NCI-H2029 (cell line): ENCODE measurements at regions not wholly inside any gene's neighbourhood (a gene's known extent, or its start where the extent isn't known, plus 50 kb on each side); places are given as distances from the start of the nearest gene placed in this dataset.

ENCODE experiments used
- DNase-seq: peaks from one replicate; lab custom pipeline; 2025; lab: John Stamatoyannopoulos, UW

- no peak for DNase-seq
Measured at GRCh38 chr21:24727803-24728440, 879.4 kb downstream of the MRPL39 start.

GRCh38 chr21:24716281-24716918 is 890.9 kb downstream of the MRPL39 start:
- no peak for DNase-seq

GRCh38 chr21:24714646-24715200 is 892.6 kb downstream of the MRPL39 start:
- no peak for DNase-seq

- DNase-seq = peak; percentile 73
Measured at GRCh38 chr21:24705201-24705600, 902.1 kb downstream of the MRPL39 start.

- no peak for DNase-seq
Measured at GRCh38 chr21:24693779-24694178, 913.5 kb downstream of the MRPL39 start.

- no peak for DNase-seq
Measured at GRCh38 chr21:24681456-24681855, 925.8 kb downstream of the MRPL39 start.

GRCh38 chr21:24671901-24672300 is 935.4 kb downstream of the MRPL39 start:
- DNase-seq = no peak

GRCh38 chr21:24658926-24659325 is 948.4 kb downstream of the MRPL39 start:
- DNase-seq = no peak

- no peak for DNase-seq
Measured at GRCh38 chr21:24658026-24658425, 949.3 kb downstream of the MRPL39 start.

- DNase-seq = no peak
Measured at GRCh38 chr21:24649691-24650090, 957.6 kb downstream of the MRPL39 start.

GRCh38 chr21:24636696-24637095 is 970.6 kb downstream of the MRPL39 start:
- DNase-seq = no peak

- DNase-seq = no peak
Measured at GRCh38 chr21:24634749-24635148, 972.5 kb downstream of the MRPL39 start.

- DNase-seq = no peak
Measured at GRCh38 chr21:24628536-24628935, 978.7 kb downstream of the MRPL39 start.

- DNase-seq = no peak
Measured at GRCh38 chr21:24628046-24628445, 979.2 kb downstream of the MRPL39 start.

GRCh38 chr21:24617819-24618218 is 989.5 kb downstream of the MRPL39 start:
- no peak for DNase-seq

GRCh38 chr21:24594082-24594481 is 1013.2 kb downstream of the MRPL39 start:
- DNase-seq = no peak

- DNase-seq = no peak
Measured at GRCh38 chr21:24590261-24590660, 1017.0 kb downstream of the MRPL39 start.

- DNase-seq = no peak
Measured at GRCh38 chr21:24583473-24583872, 1023.8 kb downstream of the MRPL39 start.

- no peak for DNase-seq
Measured at GRCh38 chr21:24577301-24577700, 1030.0 kb downstream of the MRPL39 start.

- no peak for DNase-seq
Measured at GRCh38 chr21:24561291-24561690, 1046.0 kb downstream of the MRPL39 start.

GRCh38 chr21:24552491-24552890 is 1054.8 kb downstream of the MRPL39 start:
- no peak for DNase-seq

GRCh38 chr21:24545807-24546361 is 1061.4 kb downstream of the MRPL39 start:
- DNase-seq = no peak

- DNase-seq = peak; percentile 1
Measured at GRCh38 chr21:24514081-24514733, 1093.1 kb downstream of the MRPL39 start.
